ENCODE measurements at regions not wholly inside any gene's neighbourhood (a gene's known extent, or its start where the extent isn't known, plus 50 kb on each side); places are given as distances from the start of the nearest gene placed in this dataset.

DNA sequence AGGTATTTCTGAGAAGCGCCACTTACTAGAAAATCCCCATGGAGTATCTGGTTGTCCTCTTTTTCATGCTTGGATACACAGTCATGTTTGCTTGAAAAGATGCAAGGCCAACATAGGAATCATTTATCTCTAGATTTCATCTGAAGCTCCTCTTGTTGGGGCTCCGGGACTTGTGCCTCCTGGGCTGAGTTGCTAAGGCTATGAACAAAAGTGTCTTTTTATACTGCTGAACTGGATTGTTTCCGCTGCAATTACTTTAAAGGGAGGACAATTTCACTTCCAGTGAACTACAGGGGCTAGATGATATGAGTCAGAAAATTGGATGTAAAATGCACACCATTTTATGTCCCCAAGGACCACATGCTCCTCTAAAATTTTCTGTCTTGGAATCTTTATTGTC, 114.1 kb downstream of the TNFSF13B start:
- TF ChIP-seq POLR2A (IDR thresholded peaks at IDR 0.05), result no peak
- TF ChIP-seq, protein P1, sequence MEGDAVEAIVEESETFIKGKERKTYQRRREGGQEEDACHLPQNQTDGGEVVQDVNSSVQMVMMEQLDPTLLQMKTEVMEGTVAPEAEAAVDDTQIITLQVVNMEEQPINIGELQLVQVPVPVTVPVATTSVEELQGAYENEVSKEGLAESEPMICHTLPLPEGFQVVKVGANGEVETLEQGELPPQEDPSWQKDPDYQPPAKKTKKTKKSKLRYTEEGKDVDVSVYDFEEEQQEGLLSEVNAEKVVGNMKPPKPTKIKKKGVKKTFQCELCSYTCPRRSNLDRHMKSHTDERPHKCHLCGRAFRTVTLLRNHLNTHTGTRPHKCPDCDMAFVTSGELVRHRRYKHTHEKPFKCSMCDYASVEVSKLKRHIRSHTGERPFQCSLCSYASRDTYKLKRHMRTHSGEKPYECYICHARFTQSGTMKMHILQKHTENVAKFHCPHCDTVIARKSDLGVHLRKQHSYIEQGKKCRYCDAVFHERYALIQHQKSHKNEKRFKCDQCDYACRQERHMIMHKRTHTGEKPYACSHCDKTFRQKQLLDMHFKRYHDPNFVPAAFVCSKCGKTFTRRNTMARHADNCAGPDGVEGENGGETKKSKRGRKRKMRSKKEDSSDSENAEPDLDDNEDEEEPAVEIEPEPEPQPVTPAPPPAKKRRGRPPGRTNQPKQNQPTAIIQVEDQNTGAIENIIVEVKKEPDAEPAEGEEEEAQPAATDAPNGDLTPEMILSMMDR (IDR thresholded peaks at IDR 0.05), result no peak
- no peak for TF ChIP-seq POLR2AphosphoS5 (IDR thresholded peaks at IDR 0.05)

Measured in gastroesophageal sphincter (tissue), 3 donors.